Lower leg skin (tissue), 3 donors: ENCODE measurements at regions not wholly inside any gene's neighbourhood (a gene's known extent, or its start where the extent isn't known, plus 50 kb on each side); places are given as distances from the start of the nearest gene placed in this dataset.

Source experiments
- CTCF ChIP-seq, 3 donors: fragments of 450-650 bp; IDR thresholded peaks; one replicate each; pipeline ENCODE4 v1.5.1; 2016; ENCODE audit warnings: antibody characterized with exemption in 3 of 3, mild to moderate bottlenecking in 3 of 3, moderate library complexity in 2 of 3
- POLR2A ChIP-seq, 2 donors: fragments of 450-650 bp; IDR thresholded peaks; one replicate each; pipeline ENCODE4 v1.6.1; 2016 to 2017; ENCODE audit warnings: antibody characterized with exemption in 2 of 2, mild to moderate bottlenecking in 1 of 2, moderate library complexity in 1 of 2

- TF ChIP-seq CTCF (IDR thresholded peaks at IDR 0.05) (no peak), POLR2A (IDR thresholded peaks at IDR 0.05) (no peak)
Measured at GRCh38 chr6:71482742-71483141, 194.1 kb downstream of the OGFRL1 start.
